Heart right ventricle (tissue), 16 donors: ENCODE measurements at regions not wholly inside any gene's neighbourhood (a gene's known extent, or its start where the extent isn't known, plus 50 kb on each side); places are given as distances from the start of the nearest gene placed in this dataset.

Experiments
- ATAC-seq, 8 donors: fragments of 200-7000 bp; cut with Tn5 transposase; one replicate each; pipeline ENCODE4 v1.9.1; 2020; ENCODE audit warnings: mild to moderate bottlenecking in 8 of 8, moderate library complexity in 8 of 8, moderate number of reproducible peaks in 1 of 8
- DNase-seq, 2 donors: peaks; one replicate each; pipeline ENCODE4 v3.0.0-alpha.2; 2020
- H3K27ac ChIP-seq, 10 donors: fragments of 200-600 bp; sonication (generic) in 2 of 10; one replicate each; pipeline versions ENCODE4 v1.5.0 to v1.8.0; 2020 to 2022; ENCODE audit warnings: mild to moderate bottlenecking in 3 of 10
- H3K27me3 ChIP-seq, 7 donors: fragments of 200-600 bp; one replicate each; pipeline ENCODE4 v1.8.0; 2021 to 2022; ENCODE audit warnings: mild to moderate bottlenecking in 2 of 7
- H3K36me3 ChIP-seq, 9 donors: fragments of 200-600 bp; sonication (generic) in 1 of 9; one replicate each; pipeline versions ENCODE4 v1.5.0 to v1.8.0; 2020 to 2022; ENCODE audit warnings: mild to moderate bottlenecking in 2 of 9
- H3K4me1 ChIP-seq, 9 donors: fragments of 200-600 bp; sonication (generic) in 1 of 9; one replicate each; pipeline versions ENCODE4 v1.5.0 to v1.8.0; 2020 to 2022; ENCODE audit warnings: mild to moderate bottlenecking in 4 of 9
- H3K4me3 ChIP-seq, 10 donors: fragments of 200-600 bp; sonication (generic) in 2 of 10; one replicate each; pipeline versions ENCODE4 v1.5.0 to v1.8.0; 2020 to 2022; ENCODE audit warnings: mild to moderate bottlenecking in 7 of 10, moderate library complexity in 2 of 10
- H3K9me3 ChIP-seq, 11 donors: fragments of 200-600 bp in 10 of 11; sonication (generic) in 2 of 11; one replicate each; pipeline versions ENCODE4 v1.5.0 to v1.8.0; 2013 to 2022; ENCODE audit warnings: mild to moderate bottlenecking in 2 of 11, control low read depth in 1 of 11, moderate library complexity in 1 of 11
- WGBS, 2 donors: extraction: QIAGEN DNeasy Blood & Tissue Kit; methylation state at CpG; one replicate each; pipeline ENCODE4 v1.1.7; 2013; ENCODE audit warnings: inconsistent platforms in 1 of 2; 5-methylcytosine and 5-hydroxymethylcytosine counted together
- intact Hi-C, 10 donors: fragments of 100-400 bp; cut with DNase I; formaldehyde crosslinking; loops; one replicate each; pipeline versions ENCODE4 v1.11.1 to v1.14.2; 2022
- TF ChIP-seq, protein P1 (sequence below), 9 donors: fragments of 200-600 bp; sonication (generic) in 2 of 9; IDR thresholded peaks; one replicate each; pipeline versions ENCODE4 v1.5.0 to v1.8.0; 2021 to 2022; ENCODE audit warnings: antibody characterized with exemption in 9 of 9, mild to moderate bottlenecking in 5 of 9, moderate library complexity in 1 of 9
- donor health status: Arrhythmogenic right ventricular cardiomyopathy.
- donor health status: ischemic (EF 13 %, LVEDD 7.1; RV severe dilation, severe dysfunction).
- donor health status: healthy with polysubstance abuse.
- donor health status: DM: no; HTN: yes; CAD: no.
- donor health status: DM: no; HTN: no; CAD: no.
- donor health status: ischemic (EF 25% LVEDD 6.9; RV normal size, moderate dysfunction).
- donor health status: ischemic (EF 25% LVEDD 5.7; RV mildly dilated, moderate dysfunction).
- donor health status: healthy.
- donor health status: DM: yes; HTN: yes; CAD: no.
- donor health status: Ischemic cardiomyopathy.
- donor health status: ischemic (EF 35%, LVEDD 5.7; RV mildly dilated, moderate dysfunction).
- donor health status: nonischemic (EF 11% LVEDD 7.7; RV severe dilation, severe dysfunction).
- donor health status: DM: yes; HTN: yes; CAD: no.
- donor health status: PGD.
- donor health status: ischemic (EF 29% LVEDD 5.4; RV normal size, mild dysfunction).
- donor health status: nonischemic (EF 23%, LVEDD 6.1; RV moderate dilation, normal function).

DNA sequence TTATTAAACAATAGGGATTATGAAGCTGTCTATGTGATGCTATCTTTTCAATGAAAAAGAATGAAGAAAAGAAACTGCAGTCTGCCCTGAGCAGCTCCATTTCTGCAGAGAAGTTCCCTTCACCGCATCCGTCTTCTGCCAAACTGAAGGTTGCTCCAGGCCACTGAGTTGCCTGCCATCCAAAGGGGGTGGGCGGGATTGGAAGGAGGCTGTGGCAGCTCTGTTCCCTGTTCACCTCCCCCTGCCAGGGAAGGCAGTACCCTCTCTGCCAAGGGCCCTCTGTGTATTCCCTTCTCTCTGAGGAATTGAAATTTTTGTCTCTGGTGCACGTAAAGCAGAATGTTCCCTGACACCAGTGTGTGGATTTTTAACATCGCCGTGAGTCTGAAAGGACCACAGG is 243.1 kb upstream of the GHITM start:
- Histone ChIP-seq H3K27ac (no peak overlapping the region), H3K4me1 (no peaks in the 10 kb centered on the region), H3K36me3 (no peaks in the 10 kb centered on the region), H3K9me3 (peaks cover 0 to 6% (median 0%) of the 10 kb centered on the region in 11 donors), H3K27me3 (no peaks in the 10 kb centered on the region), H3K4me3 (no peak overlapping the region)
- TF ChIP-seq, protein P1, sequence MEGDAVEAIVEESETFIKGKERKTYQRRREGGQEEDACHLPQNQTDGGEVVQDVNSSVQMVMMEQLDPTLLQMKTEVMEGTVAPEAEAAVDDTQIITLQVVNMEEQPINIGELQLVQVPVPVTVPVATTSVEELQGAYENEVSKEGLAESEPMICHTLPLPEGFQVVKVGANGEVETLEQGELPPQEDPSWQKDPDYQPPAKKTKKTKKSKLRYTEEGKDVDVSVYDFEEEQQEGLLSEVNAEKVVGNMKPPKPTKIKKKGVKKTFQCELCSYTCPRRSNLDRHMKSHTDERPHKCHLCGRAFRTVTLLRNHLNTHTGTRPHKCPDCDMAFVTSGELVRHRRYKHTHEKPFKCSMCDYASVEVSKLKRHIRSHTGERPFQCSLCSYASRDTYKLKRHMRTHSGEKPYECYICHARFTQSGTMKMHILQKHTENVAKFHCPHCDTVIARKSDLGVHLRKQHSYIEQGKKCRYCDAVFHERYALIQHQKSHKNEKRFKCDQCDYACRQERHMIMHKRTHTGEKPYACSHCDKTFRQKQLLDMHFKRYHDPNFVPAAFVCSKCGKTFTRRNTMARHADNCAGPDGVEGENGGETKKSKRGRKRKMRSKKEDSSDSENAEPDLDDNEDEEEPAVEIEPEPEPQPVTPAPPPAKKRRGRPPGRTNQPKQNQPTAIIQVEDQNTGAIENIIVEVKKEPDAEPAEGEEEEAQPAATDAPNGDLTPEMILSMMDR (IDR thresholded peaks at IDR 0.05) = no peak
- intact Hi-C loops = no loop called here
- WGBS, 2 donors = 87 to 94% methylated on average over 6 of the region's 6 CpGs
- no peak for ATAC-seq
- no peak for DNase-seq

DNA sequence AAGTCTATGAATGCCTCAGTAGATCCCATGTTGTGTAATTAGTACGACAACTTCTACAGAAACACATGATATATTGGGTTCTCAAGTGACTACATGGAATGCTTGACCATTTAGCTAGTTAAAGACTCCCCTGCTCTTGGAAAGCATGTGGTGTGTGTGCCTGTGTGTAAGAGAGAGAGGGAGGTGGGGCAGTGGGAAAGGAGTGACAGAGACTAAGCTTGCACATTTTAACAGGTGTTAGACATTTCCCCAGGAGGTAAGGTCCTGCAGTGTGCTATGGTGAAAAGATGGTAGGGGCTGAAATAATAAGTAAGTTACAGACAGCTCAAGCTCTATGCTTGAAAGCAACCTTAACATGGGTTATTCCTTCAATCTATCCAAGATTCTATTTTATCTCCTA is 241.7 kb upstream of the GHITM start:
- Histone ChIP-seq H3K36me3 (no peaks in the 10 kb centered on the region), H3K4me3 (no peak overlapping the region), H3K9me3 (peaks cover 0 to 9% (median 0%) of the 10 kb centered on the region in 11 donors), H3K4me1 (no peaks in the 10 kb centered on the region), H3K27me3 (no peaks in the 10 kb centered on the region), H3K27ac (no peak overlapping the region)
- 81 to 91% methylated on average over 1 of the region's 1 CpG for WGBS, 2 donors
- intact Hi-C loops = no loop called here
- ATAC-seq = no peak
- DNase-seq = no peak
- TF ChIP-seq, protein P1 (IDR thresholded peaks at IDR 0.05) = no peak

DNA sequence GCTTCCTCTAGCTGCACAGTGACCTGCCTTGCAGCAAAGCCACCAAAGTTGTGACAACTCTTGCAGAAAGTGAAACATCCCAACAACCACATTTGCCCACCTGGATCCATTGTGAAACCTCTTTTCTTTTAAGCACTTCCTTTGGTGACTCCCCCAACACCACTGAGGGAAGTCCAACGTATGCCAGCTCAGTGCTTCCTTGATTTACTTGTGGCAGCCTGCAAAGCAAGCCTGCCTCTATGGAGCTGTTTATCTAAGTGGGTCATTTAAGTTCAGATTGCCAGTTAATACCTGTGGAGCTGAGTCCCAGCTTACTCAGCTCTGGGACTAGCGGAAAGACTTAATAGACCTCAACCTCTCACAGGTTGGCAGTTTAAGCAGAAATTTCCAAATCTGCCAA is 230.8 kb upstream of the GHITM start:
- Histone ChIP-seq H3K4me1 (no peaks in the 10 kb centered on the region), H3K9me3 (no peaks in the 10 kb centered on the region), H3K36me3 (no peaks in the 10 kb centered on the region), H3K27ac (no peak overlapping the region), H3K27me3 (peaks cover 0 to 5% (median 0%) of the 10 kb centered on the region in 7 donors), H3K4me3 (no peak overlapping the region)
- 73% methylated on average over 2 of the region's 2 CpGs for WGBS, 2 donors
- intact Hi-C loops = no loop called here
- TF ChIP-seq, protein P1 (IDR thresholded peaks at IDR 0.05) = no peak
- ATAC-seq (no peak), DNase-seq (no peak)

DNA sequence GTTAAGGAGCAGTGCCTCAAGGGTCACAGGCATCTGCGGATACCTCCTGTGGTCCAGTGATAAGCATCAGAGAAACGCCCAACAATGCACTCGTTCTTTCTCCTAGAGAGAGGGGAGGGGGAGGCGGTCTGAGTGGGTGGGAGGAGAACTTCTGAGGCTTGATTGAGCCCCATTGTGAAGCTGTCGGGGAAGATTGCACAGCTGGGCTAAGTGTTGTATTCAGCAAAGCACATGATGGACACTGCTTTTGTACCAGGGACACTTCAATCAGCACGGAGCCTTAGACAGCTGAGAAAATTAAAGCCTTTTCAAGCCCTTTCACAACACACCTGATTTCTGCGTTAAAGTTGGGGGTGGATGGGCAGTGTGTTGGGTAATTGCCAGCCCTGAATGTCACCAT is 230.3 kb upstream of the GHITM start:
- DNase-seq (no peak), ATAC-seq (no peak)
- TF ChIP-seq, protein P1 (IDR thresholded peaks at IDR 0.05) = no peak
- no peak overlapping the region for H3K27ac ChIP-seq
- peaks cover 0 to 5% (median 0%) of the 10 kb centered on the region in 7 donors for H3K27me3 ChIP-seq
- H3K4me3 ChIP-seq = no peak overlapping the region
- WGBS, 2 donors = 33 to 41% methylated on average over 7 of the region's 7 CpGs
- H3K9me3 ChIP-seq = no peaks in the 10 kb centered on the region
- intact Hi-C loops = no loop called here
- no peaks in the 10 kb centered on the region for H3K36me3 ChIP-seq
- no peaks in the 10 kb centered on the region for H3K4me1 ChIP-seq
